ENCODE measurements at regions not wholly inside any gene's neighbourhood (a gene's known extent, or its start where the extent isn't known, plus 50 kb on each side); places are given as distances from the start of the nearest gene placed in this dataset.

- no peak for TF ChIP-seq CTCF (IDR thresholded peaks at IDR 0.05)
- TF ChIP-seq POLR2A (IDR thresholded peaks at IDR 0.05): no peak
Observed at GRCh38 chr20:56762829-56763228, 133.7 kb downstream of the TFAP2C start.
